Stimulated activated CD4-positive, alpha-beta T cell treated with anti-CD3 and anti-CD28 coated beads, Interleukin-12 subunit alpha, Interleukin-12 subunit beta, amount 100 ng/mL, for 48 hours (primary cell): ENCODE measurements at regions not wholly inside any gene's neighbourhood (a gene's known extent, or its start where the extent isn't known, plus 50 kb on each side); places are given as distances from the start of the nearest gene placed in this dataset.
"Not testable (repeated sequence)": the region's sequence is repeated elsewhere in the genome, so short reads cannot be mapped to it uniquely, and the experiment has no call there.

Experiments
- DNase-seq, 3 donors: peaks; one replicate each; pipeline ENCODE4 v3.0.0-alpha.2; 2020; ENCODE audit warnings: low read depth in 2 of 3, low spot score in 1 of 3

DNA sequence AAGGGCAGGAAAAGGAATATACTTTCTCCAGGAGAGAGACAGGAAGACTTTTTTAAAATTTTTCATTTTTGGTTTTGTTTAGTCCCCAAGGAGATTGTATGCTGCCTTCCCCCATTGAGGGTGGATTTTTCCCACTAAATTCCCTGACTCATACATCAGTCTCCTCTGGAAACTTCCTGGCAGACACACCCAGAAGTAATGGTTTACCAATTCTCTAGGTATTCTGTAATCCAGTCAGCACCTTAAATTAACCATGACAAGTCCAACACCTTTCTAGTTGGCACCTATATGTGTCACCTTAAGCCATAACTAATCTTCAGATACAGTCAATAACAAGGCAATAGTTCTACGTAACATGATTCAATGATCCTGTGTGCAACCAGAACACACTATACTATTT lies 373.6 kb upstream of the NPAP1 start:
- not testable (repeated sequence) for DNase-seq

GRCh38 chr15:24304747-24305146 lies 370.8 kb upstream of the NPAP1 start:
- DNase-seq: not testable (repeated sequence)

DNA sequence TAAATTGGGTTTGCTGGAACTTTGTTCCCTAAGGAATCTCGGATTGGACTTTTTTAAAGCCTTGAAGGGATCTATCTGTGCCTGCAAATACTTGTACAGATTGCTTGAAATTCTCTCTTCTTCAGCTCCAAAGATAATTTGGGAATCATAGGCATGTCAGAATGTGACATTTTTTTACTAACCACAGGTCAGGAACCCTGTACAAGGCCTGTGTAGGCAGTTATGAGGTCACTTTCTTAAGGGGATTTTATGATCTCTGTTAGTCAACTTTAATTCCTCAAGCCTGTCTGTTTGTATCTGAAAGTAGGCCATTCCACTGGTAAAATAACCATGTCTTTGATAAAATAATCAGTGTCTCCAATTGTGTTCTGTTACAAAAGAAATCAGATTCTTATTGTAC lies 369.9 kb upstream of the NPAP1 start:
- not testable (repeated sequence) for DNase-seq

GRCh38 chr15:24309700-24310099 lies 365.9 kb upstream of the NPAP1 start:
- DNase-seq: not testable (repeated sequence)

GRCh38 chr15:24311692-24312091 lies 363.9 kb upstream of the NPAP1 start:
- not testable (repeated sequence) for DNase-seq

DNA sequence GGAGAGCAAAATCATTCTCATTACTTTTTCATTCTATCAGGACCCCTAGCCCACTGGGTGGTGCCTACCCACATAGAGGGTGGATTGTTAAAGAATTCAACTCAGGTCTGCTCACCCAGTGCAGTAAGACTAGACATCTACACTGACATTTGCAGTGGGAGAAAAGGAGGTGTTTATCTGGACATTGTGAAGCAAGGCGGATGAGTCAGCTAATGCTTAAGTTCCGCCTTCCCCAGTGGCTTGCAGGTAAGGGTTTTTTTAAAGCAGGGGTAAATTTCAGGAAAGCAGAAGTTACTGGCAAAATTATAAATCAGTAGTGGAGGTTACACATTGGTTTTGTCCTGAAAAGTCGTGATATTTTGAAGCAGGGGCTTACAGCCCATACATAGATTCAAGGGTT lies 359.2 kb upstream of the NPAP1 start:
- DNase-seq: not testable (repeated sequence)

DNA sequence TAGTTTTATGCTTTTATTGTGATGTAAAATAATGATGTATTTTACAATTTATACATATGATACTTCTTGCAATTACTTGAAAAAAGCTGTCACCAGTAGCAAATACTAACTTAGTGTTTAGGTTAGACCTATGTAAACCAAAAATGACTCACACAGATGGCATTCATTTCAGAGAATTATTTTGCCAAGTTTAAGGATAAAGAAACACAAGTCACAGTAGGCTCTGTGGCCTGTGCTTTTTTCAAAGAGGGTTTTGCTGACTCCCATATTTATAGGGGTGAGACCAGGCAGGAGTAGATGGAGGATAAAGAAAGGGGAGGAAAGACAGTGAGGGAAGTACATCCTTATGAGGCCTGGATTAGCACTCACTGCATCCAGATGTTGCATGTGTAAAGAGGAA lies 356.6 kb upstream of the NPAP1 start:
- DNase-seq: no peak

DNA sequence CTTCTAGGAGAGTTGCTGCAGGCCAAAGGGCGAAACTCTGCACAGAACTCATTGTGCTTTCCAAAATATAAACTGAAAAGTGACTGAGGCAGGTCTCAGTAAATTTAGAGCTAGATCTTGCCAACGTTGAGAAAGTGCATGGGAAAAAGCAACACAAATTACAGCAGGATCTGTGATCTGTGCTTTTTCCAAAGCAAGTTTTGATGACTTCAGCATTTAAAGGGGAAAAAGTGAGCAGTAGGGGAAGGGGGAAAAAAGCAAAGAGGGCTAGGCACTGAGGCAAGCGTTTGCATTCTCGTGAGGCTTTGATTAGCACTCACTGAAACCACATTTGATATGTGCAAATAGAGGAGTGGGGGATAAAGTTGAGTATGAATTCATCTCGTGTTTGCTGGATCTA lies 351.5 kb upstream of the NPAP1 start:
- not testable (repeated sequence) for DNase-seq

- DNase-seq: not testable (repeated sequence)
These were observed 349.1 kb upstream of the NPAP1 start for GRCh38 chr15:24326513-24326912.

DNA sequence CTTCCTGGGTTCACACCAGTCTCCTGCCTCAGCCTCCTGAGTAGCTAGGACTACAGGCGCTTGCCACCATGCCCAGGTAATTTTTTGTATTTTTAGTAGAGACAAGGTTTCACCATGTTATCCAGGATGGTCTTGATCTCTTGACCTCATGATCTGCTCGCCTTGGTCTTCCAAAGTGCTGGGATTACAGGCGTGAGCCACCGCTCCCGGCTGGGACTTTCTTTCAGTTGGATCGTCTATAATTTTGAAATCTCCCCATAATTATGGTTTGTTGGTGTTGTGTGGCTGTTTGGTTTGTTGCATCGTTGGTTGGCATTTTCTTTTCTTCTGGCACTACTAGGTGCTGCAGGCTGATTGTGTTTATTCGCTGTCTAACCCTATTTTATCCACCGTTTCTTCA lies 343.6 kb upstream of the NPAP1 start:
- not testable (repeated sequence) for DNase-seq

DNA sequence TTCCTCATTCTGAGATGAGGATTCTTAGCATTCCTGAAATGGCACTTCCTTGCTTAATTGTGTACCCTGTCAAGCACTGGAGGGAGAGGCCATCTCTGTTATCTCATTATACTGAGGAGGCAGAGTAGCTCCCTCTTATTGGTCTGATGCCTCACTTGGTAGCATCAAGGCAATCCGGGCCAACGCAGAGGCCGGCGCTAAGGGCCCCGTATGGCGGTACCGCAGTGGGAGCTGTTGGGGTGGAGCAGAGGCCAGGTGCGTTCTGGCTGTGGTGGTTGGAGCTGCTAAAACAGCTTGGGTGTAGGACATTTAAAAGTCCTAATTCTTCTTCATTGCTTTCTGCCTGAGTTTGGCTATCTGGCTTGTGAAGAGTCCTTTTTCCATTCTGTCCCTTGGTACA lies 333.7 kb upstream of the NPAP1 start:
- not testable (repeated sequence) for DNase-seq

DNA sequence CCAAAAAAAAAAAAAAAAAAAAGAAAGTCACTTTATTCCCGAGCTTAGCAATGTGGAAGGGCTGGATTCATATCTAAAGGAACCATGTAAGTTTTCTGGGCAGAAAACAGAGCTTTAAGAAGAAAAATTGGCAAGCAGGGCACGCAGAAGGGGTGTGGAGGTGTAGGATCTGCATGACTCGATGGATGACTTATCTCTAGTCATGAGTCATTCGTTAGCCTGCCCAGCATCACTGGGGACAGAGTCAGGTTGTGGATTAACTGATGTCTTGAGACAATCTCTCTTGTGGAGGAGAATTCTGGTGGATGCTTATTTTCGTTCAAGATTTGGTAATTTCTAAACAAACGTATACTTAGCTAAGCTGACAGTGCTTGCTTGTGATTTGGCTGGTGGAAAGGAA lies 322.8 kb upstream of the NPAP1 start:
- not testable (repeated sequence) for DNase-seq

DNA sequence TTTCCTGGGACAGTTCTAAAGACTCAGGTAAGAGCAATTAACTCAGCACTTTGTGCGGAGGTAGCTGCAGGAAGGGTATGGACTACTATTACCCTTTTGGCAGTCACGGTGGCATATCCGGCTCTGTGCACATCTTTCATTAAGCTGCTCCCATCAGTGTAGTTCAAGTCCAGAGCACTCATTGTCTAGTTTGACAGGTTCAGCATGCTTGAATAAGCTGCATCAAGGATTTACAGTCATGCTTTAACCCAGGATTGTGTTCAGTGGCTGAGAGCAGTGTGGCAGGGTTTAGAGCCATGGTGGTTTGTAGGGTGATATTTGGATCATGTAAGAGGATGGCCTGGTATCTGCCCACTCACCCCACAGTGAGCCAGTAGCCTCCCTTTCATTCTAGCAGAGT lies 294.5 kb upstream of the NPAP1 start:
- DNase-seq: not testable (repeated sequence)

DNA sequence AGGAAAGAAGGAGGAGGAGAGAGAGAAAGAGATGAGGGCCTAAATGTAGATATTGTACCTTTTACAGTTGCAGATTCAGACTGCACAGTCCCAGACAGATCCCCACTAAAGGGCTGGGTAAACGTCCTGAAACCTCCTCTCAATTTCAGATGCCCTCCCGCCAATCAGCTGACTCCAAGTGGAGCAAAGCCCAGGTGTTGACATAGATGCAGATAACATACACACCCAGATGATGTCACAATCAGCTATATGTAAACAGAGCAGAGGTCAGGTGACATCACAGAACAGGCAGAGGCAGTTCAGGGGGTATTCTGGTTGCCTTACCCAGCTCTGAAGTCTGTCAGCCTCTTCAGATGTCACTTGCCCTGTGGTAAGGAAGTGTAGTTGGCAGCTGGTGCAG lies 290.3 kb upstream of the NPAP1 start:
- DNase-seq: not testable (repeated sequence)

DNA sequence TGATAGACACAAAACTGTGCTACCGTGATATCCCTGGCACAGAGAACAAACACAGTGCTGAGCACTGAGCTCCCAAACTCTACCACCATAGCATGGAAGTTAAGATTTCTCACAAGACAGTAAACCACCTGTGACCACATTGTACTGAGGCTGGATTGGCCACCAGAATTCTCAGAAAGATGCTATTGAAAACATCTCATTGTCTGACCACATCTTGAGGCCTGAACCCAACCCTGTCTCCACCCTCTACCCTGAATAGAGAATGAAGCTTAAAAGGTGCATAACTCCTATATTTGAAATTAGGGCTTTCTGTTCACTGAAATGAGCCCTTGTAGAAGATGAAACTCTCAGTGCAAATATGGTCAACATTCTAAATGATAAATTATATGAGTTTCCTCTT lies 281.3 kb upstream of the NPAP1 start:
- DNase-seq: no peak

- not testable (repeated sequence) for DNase-seq
These were observed 262.9 kb upstream of the NPAP1 start for GRCh38 chr15:24412649-24413048.

GRCh38 chr15:24426286-24427054 lies 249.1 kb upstream of the NPAP1 start:
- not testable (repeated sequence) for DNase-seq

- DNase-seq: not testable (repeated sequence)
These were observed 248.5 kb upstream of the NPAP1 start for GRCh38 chr15:24427055-24427400.

- not testable (repeated sequence) for DNase-seq
These were observed 240.3 kb upstream of the NPAP1 start for GRCh38 chr15:24435075-24435820.

GRCh38 chr15:24437270-24437669 lies 238.3 kb upstream of the NPAP1 start:
- DNase-seq: not testable (repeated sequence)

DNA sequence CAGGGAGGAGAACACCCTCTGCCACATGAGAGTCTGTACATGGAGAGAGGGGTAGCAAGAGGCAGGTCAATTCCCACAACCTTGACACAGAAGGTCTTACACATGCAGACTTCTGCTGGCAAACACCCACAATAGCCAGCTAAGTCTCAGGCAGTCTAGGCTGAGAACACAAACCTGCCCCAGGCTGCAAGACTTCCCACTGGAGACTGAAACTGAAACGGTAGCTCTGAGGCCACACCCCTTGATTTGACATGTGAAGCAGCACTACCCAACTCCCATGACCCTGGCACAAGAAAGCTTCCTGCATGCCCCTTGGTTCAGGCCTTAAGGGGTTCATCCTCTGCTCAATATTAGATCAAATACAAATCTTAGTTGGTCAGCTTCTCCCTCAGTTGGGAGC lies 237.8 kb upstream of the NPAP1 start:
- not testable (repeated sequence) for DNase-seq
